PC-9 (cell line): ENCODE measurements at regions not wholly inside any gene's neighbourhood (a gene's known extent, or its start where the extent isn't known, plus 50 kb on each side); places are given as distances from the start of the nearest gene placed in this dataset.

Experiments
- EZH2 ChIP-seq: fragments of 200-600 bp; sonication (generic); IDR thresholded peaks from 2 replicates; pipeline ENCODE4 v1.8.0; 2017; ENCODE audit warnings: antibody characterized with exemption, low read depth
- TF ChIP-seq, protein P1 (sequence below): fragments of 200-600 bp; sonication (generic); conservative IDR thresholded peaks from 2 replicates; pipeline ENCODE4 v1.6.1; 2017; ENCODE audit warnings: mixed run types, antibody characterized with exemption, mild to moderate bottlenecking, moderate library complexity

DNA sequence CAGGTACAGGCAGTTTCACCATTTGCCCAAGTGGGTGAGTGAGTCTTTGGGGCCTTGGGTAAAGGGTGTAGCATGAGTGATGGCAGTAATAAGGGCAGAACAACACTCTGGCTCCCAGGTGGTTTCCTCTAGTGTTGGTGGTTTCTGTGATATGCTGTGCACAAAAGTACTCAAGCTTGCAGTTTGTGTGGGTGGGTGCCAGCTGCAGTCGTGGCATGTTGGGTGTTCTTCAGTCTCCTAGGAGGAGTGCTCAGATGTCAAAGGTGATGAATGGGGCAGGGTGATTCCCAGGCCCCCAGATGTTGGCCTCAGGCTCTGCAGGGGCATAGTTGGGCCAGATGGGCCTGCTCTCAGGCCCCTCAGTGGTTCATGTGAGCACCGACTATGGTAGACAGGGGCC lies 166.1 kb upstream of the KLF8 start:
- TF ChIP-seq, protein P1, sequence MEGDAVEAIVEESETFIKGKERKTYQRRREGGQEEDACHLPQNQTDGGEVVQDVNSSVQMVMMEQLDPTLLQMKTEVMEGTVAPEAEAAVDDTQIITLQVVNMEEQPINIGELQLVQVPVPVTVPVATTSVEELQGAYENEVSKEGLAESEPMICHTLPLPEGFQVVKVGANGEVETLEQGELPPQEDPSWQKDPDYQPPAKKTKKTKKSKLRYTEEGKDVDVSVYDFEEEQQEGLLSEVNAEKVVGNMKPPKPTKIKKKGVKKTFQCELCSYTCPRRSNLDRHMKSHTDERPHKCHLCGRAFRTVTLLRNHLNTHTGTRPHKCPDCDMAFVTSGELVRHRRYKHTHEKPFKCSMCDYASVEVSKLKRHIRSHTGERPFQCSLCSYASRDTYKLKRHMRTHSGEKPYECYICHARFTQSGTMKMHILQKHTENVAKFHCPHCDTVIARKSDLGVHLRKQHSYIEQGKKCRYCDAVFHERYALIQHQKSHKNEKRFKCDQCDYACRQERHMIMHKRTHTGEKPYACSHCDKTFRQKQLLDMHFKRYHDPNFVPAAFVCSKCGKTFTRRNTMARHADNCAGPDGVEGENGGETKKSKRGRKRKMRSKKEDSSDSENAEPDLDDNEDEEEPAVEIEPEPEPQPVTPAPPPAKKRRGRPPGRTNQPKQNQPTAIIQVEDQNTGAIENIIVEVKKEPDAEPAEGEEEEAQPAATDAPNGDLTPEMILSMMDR, result no peak
- no peak for TF ChIP-seq EZH2
